HAP-1 (cell line): ENCODE measurements at regions not wholly inside any gene's neighbourhood (a gene's known extent, or its start where the extent isn't known, plus 50 kb on each side); places are given as distances from the start of the nearest gene placed in this dataset.

Source experiments
- DNase-seq, 2 experiments: peaks; one replicate each; pipeline ENCODE4 v3.0.0-alpha.2; 2016 to 2020; ENCODE audit warnings: low spot score in 2 of 2
- H3K27me3 ChIP-seq: fragments of 250-450 bp; sonication (Bioruptor Pico); 2 replicates; pipeline ENCODE4 v1.5.1; 2020; ENCODE audit warnings: low read depth, mild to moderate bottlenecking, moderate library complexity
- H3K36me3 ChIP-seq: fragments of 250-450 bp; sonication (Bioruptor Pico); replicated peaks from 2 replicates; pipeline ENCODE4 v1.5.1; 2020; ENCODE audit warnings: mild to moderate bottlenecking
- H3K4me1 ChIP-seq: fragments of 250-450 bp; sonication (Bioruptor Pico); 2 replicates; pipeline ENCODE4 v1.5.1; 2020; ENCODE audit warnings: mild to moderate bottlenecking
- H3K4me3 ChIP-seq: fragments of 250-450 bp; sonication (Bioruptor Pico); 2 replicates; pipeline ENCODE4 v1.5.1; 2020; ENCODE audit warnings: mild to moderate bottlenecking, moderate library complexity
- H3K9me3 ChIP-seq: fragments of 250-450 bp; sonication (Bioruptor Pico); 2 replicates; pipeline ENCODE4 v1.5.1; 2020; ENCODE audit warnings: mild to moderate bottlenecking, moderate library complexity
- in situ Hi-C: fragments of 300-500 bp; cut with MboI; formaldehyde crosslinking; loops from 3 replicates; pipeline ENCODE4 v1.14.3; 2020; ENCODE audit warnings: low sequenced_read_pairs, inconsistent platforms, mixed read lengths

GRCh38 chr3:64900156-64900555 is 212.4 kb upstream of the ADAMTS9 start:
- Histone ChIP-seq H3K9me3 (no peaks in the 10 kb centered on the region), H3K27me3 (peaks cover 5% of the 10 kb centered on the region), H3K4me3 (no peak overlapping the region), H3K4me1 (no peaks in the 10 kb centered on the region), H3K36me3 (no peaks in the 10 kb centered on the region)
- in situ Hi-C loops, result no loop called here
- no peak for DNase-seq

GRCh38 chr3:64898941-64899340 is 211.1 kb upstream of the ADAMTS9 start:
- Histone ChIP-seq H3K9me3 (no peaks in the 10 kb centered on the region), H3K4me3 (no peak overlapping the region), H3K4me1 (no peaks in the 10 kb centered on the region), H3K27me3 (peaks cover 5% of the 10 kb centered on the region), H3K36me3 (no peaks in the 10 kb centered on the region)
- in situ Hi-C loops, result no loop called here
- no peak for DNase-seq

GRCh38 chr3:64895991-64896895 is 208.4 kb upstream of the ADAMTS9 start:
- H3K27me3 ChIP-seq, result peaks cover 5% of the 10 kb centered on the region; the same call in 1 of the 2 replicates
- H3K4me1 ChIP-seq, result no peaks in the 10 kb centered on the region
- DNase-seq, result no peak
- H3K36me3 ChIP-seq, result no peaks in the 10 kb centered on the region
- in situ Hi-C loops, result no loop called here
- no peak overlapping the region for H3K4me3 ChIP-seq
- no peaks in the 10 kb centered on the region for H3K9me3 ChIP-seq

GRCh38 chr3:64895106-64895990 is 207.5 kb upstream of the ADAMTS9 start:
- H3K36me3 ChIP-seq, result no peaks in the 10 kb centered on the region
- DNase-seq, result no peak
- in situ Hi-C loops, result no loop called here
- H3K4me3 ChIP-seq, result no peak overlapping the region
- peaks cover 5% of the 10 kb centered on the region; the same call in 1 of the 2 replicates for H3K27me3 ChIP-seq
- no peaks in the 10 kb centered on the region for H3K4me1 ChIP-seq
- no peaks in the 10 kb centered on the region for H3K9me3 ChIP-seq

GRCh38 chr3:64894006-64894405 is 206.2 kb upstream of the ADAMTS9 start:
- H3K9me3 ChIP-seq, result no peaks in the 10 kb centered on the region
- no peaks in the 10 kb centered on the region for H3K4me1 ChIP-seq
- H3K4me3 ChIP-seq, result no peak overlapping the region
- DNase-seq, result no peak
- H3K36me3 ChIP-seq, result no peaks in the 10 kb centered on the region
- peaks cover 5% of the 10 kb centered on the region; the same call in 1 of the 2 replicates for H3K27me3 ChIP-seq
- in situ Hi-C loops, result no loop called here

- Histone ChIP-seq H3K4me3 (no peak overlapping the region), H3K27me3 (peaks cover 5% of the 10 kb centered on the region; the same call in 1 of the 2 replicates), H3K36me3 (no peaks in the 10 kb centered on the region), H3K4me1 (no peaks in the 10 kb centered on the region), H3K9me3 (no peaks in the 10 kb centered on the region)
- in situ Hi-C loops, result no loop called here
- no peak for DNase-seq
These were observed 205.0 kb upstream of the ADAMTS9 start for GRCh38 chr3:64892671-64893309.

GRCh38 chr3:64891021-64891420 is 203.2 kb upstream of the ADAMTS9 start:
- no peaks in the 10 kb centered on the region for H3K9me3 ChIP-seq
- no peaks in the 10 kb centered on the region for H3K4me1 ChIP-seq
- no peak overlapping the region for H3K4me3 ChIP-seq
- DNase-seq, result no peak
- in situ Hi-C loops, result no loop called here
- H3K36me3 ChIP-seq, result no peaks in the 10 kb centered on the region
- H3K27me3 ChIP-seq, result no peaks in the 10 kb centered on the region

GRCh38 chr3:64890466-64890865 is 202.7 kb upstream of the ADAMTS9 start:
- H3K27me3 ChIP-seq, result no peaks in the 10 kb centered on the region
- DNase-seq, result no peak
- H3K9me3 ChIP-seq, result no peaks in the 10 kb centered on the region
- H3K4me1 ChIP-seq, result no peaks in the 10 kb centered on the region
- H3K4me3 ChIP-seq, result no peak overlapping the region
- H3K36me3 ChIP-seq, result no peaks in the 10 kb centered on the region
- in situ Hi-C loops, result no loop called here

GRCh38 chr3:64890006-64890405 is 202.2 kb upstream of the ADAMTS9 start:
- H3K27me3 ChIP-seq, result no peaks in the 10 kb centered on the region

GRCh38 chr3:64888840-64889392 is 201.1 kb upstream of the ADAMTS9 start:
- Histone ChIP-seq H3K9me3 (no peaks in the 10 kb centered on the region), H3K36me3 (no peaks in the 10 kb centered on the region), H3K4me3 (no peak overlapping the region), H3K4me1 (no peaks in the 10 kb centered on the region), H3K27me3 (no peaks in the 10 kb centered on the region)
- no peak for DNase-seq
- in situ Hi-C loops, result no loop called here

More at GRCh38 chr3:64890006-64890405, 202.2 kb upstream of the ADAMTS9 start:
- DNase-seq, result no peak
- in situ Hi-C loops, result no loop called here
- no peaks in the 10 kb centered on the region for H3K9me3 ChIP-seq
- no peaks in the 10 kb centered on the region for H3K36me3 ChIP-seq
- no peaks in the 10 kb centered on the region for H3K4me1 ChIP-seq
- no peak overlapping the region for H3K4me3 ChIP-seq

- in situ Hi-C loops, result no loop called here
- H3K4me3 ChIP-seq, result no peak overlapping the region
- no peaks in the 10 kb centered on the region for H3K36me3 ChIP-seq
- no peaks in the 10 kb centered on the region for H3K27me3 ChIP-seq
- no peaks in the 10 kb centered on the region for H3K9me3 ChIP-seq
- H3K4me1 ChIP-seq, result no peaks in the 10 kb centered on the region
- DNase-seq, result no peak
These were observed 200.4 kb upstream of the ADAMTS9 start for GRCh38 chr3:64888165-64888564.

GRCh38 chr3:64885055-64885454 is 197.3 kb upstream of the ADAMTS9 start:
- in situ Hi-C loops, result no loop called here
- Histone ChIP-seq H3K36me3 (no peaks in the 10 kb centered on the region), H3K27me3 (no peaks in the 10 kb centered on the region), H3K9me3 (no peaks in the 10 kb centered on the region), H3K4me1 (no peaks in the 10 kb centered on the region), H3K4me3 (no peak overlapping the region)
- DNase-seq, result no peak

GRCh38 chr3:64884536-64884935 is 196.7 kb upstream of the ADAMTS9 start:
- Histone ChIP-seq H3K4me1 (no peaks in the 10 kb centered on the region), H3K36me3 (no peaks in the 10 kb centered on the region), H3K27me3 (no peaks in the 10 kb centered on the region), H3K9me3 (no peaks in the 10 kb centered on the region), H3K4me3 (no peak overlapping the region)
- DNase-seq, result no peak
- in situ Hi-C loops, result no loop called here
